Mesendoderm (in vitro differentiated cells): ENCODE measurements at regions not wholly inside any gene's neighbourhood (a gene's known extent, or its start where the extent isn't known, plus 50 kb on each side); places are given as distances from the start of the nearest gene placed in this dataset.

ENCODE experiments used
- DNase-seq: peaks from one replicate; pipeline ENCODE4 v3.0.0; 2013
- H2AK5ac ChIP-seq: 2 replicates; pipeline ENCODE4 v1.6.1; 2013; ENCODE audit warnings: low read length, inconsistent platforms
- H2BK120ac ChIP-seq: 2 replicates; pipeline ENCODE4 v1.6.1; 2013; ENCODE audit warnings: low read depth, mild to moderate bottlenecking, low read length, moderate library complexity, mixed read lengths
- H2BK15ac ChIP-seq: replicated peaks from 2 replicates; pipeline ENCODE4 v1.6.1; 2013; ENCODE audit warnings: low read depth, mild to moderate bottlenecking, moderate library complexity
- H2BK5ac ChIP-seq: 2 replicates; pipeline ENCODE4 v1.6.1; 2013; ENCODE audit warnings: low read length, inconsistent platforms
- H3K18ac ChIP-seq: 2 replicates; pipeline ENCODE4 v1.6.1; 2013; ENCODE audit warnings: mild to moderate bottlenecking, low read length, mixed read lengths
- H3K23ac ChIP-seq: one replicate; pipeline ENCODE4 v1.6.1; 2013; ENCODE audit warnings: low read length
- H3K27ac ChIP-seq: 2 replicates; pipeline ENCODE4 v1.5.1; 2013; ENCODE audit warnings: low read depth, mild to moderate bottlenecking, inconsistent platforms, low read length, moderate library complexity
- H3K27me3 ChIP-seq: 2 replicates; pipeline ENCODE4 v1.6.1; 2013; ENCODE audit warnings: low read length, control low read depth, mild to moderate bottlenecking, inconsistent platforms; ENCODE audit not compliant: insufficient read depth, poor library complexity
- H3K36me3 ChIP-seq: 2 replicates; pipeline ENCODE4 v1.6.1; 2013; ENCODE audit warnings: low read length, inconsistent platforms; ENCODE audit not compliant: control insufficient read depth, insufficient read depth
- H3K4ac ChIP-seq: one replicate; pipeline ENCODE4 v1.6.1; 2013; ENCODE audit warnings: low read depth, mild to moderate bottlenecking, low read length, moderate library complexity
- H3K4me1 ChIP-seq: 2 replicates; pipeline ENCODE4 v1.6.1; 2013; ENCODE audit warnings: low read depth, low read length, inconsistent platforms; ENCODE audit not compliant: control insufficient read depth
- H3K4me2 ChIP-seq: 2 replicates; pipeline ENCODE4 v1.6.1; 2013; ENCODE audit warnings: low read length
- H3K4me3 ChIP-seq: 2 replicates; pipeline ENCODE4 v1.5.1; 2013; ENCODE audit warnings: mild to moderate bottlenecking, low read length
- H3K56ac ChIP-seq: one replicate; pipeline ENCODE4 v1.6.1; 2013; ENCODE audit warnings: low read length
- H3K79me1 ChIP-seq: 2 replicates; pipeline ENCODE4 v1.6.1; 2013; ENCODE audit warnings: low read length, inconsistent platforms
- H3K79me2 ChIP-seq: 2 replicates; pipeline ENCODE4 v1.6.1; 2013; ENCODE audit warnings: mild to moderate bottlenecking, low read length; ENCODE audit not compliant: control insufficient read depth, insufficient read depth
- H3K9ac ChIP-seq: 2 replicates; pipeline ENCODE4 v1.6.1; 2013; ENCODE audit warnings: low read length, inconsistent platforms
- H4K5ac ChIP-seq: one replicate; pipeline ENCODE4 v1.6.1; 2013; ENCODE audit warnings: low read length
- H4K8ac ChIP-seq: one replicate; pipeline ENCODE4 v1.6.1; 2013; ENCODE audit warnings: low read depth, mild to moderate bottlenecking, control low read depth, low read length, moderate library complexity
- WGBS: extraction: QIAGEN DNeasy Blood & Tissue Kit; methylation state at CpG from one replicate; pipeline ENCODE4 v1.1.7; 2013; ENCODE audit warnings: low lambda C conversion rate, missing lambda C conversion rate; ENCODE audit not compliant: insufficient coverage; ENCODE audit errors: extremely low coverage; 5-methylcytosine and 5-hydroxymethylcytosine counted together

- no peak overlapping the region for H3K27ac ChIP-seq
- no peak overlapping the region for H4K5ac ChIP-seq
- H3K4ac ChIP-seq, result no peak overlapping the region
- H3K79me1 ChIP-seq, result no peaks in the 10 kb centered on the region
- H2BK120ac ChIP-seq, result no peak overlapping the region
- no peak overlapping the region for H2BK5ac ChIP-seq
- H3K9ac ChIP-seq, result no peak overlapping the region
- no peaks in the 10 kb centered on the region for H3K4me1 ChIP-seq
- H3K4me2 ChIP-seq, result no peak overlapping the region
- no peak overlapping the region for H3K56ac ChIP-seq
- no peak overlapping the region for H2AK5ac ChIP-seq
- no CpG with 5 or more reads among the region's 8 CpGs for WGBS
- H3K27me3 ChIP-seq, result no peaks in the 10 kb centered on the region
- no peak overlapping the region for H3K23ac ChIP-seq
- no peak overlapping the region for H3K4me3 ChIP-seq
- no peak overlapping the region for H3K18ac ChIP-seq
- no peak overlapping the region for H2BK15ac ChIP-seq
- no peak overlapping the region for H4K8ac ChIP-seq
- peak; percentile 79 for DNase-seq
- no peaks in the 10 kb centered on the region for H3K36me3 ChIP-seq
- no peaks in the 10 kb centered on the region for H3K79me2 ChIP-seq
Measured at GRCh38 chr5:3531320-3531986, 64.2 kb upstream of the IRX1 start.

GRCh38 chr5:3530251-3530650 lies 65.4 kb upstream of the IRX1 start:
- no peak overlapping the region for H2AK5ac ChIP-seq
- no peak overlapping the region for H3K4me3 ChIP-seq
- H2BK120ac ChIP-seq, result no peak overlapping the region
- no peak overlapping the region for H3K18ac ChIP-seq
- no peak overlapping the region for H3K23ac ChIP-seq
- no peak overlapping the region for H3K27ac ChIP-seq
- no peaks in the 10 kb centered on the region for H3K36me3 ChIP-seq
- H2BK5ac ChIP-seq, result no peak overlapping the region
- no peak overlapping the region for H3K4me2 ChIP-seq
- no peaks in the 10 kb centered on the region for H3K4me1 ChIP-seq
- no peaks in the 10 kb centered on the region for H3K79me2 ChIP-seq
- H2BK15ac ChIP-seq, result no peak overlapping the region
- no peaks in the 10 kb centered on the region for H3K79me1 ChIP-seq
- H4K5ac ChIP-seq, result no peak overlapping the region
- no peak overlapping the region for H3K9ac ChIP-seq
- no peak overlapping the region for H3K4ac ChIP-seq
- H3K56ac ChIP-seq, result no peak overlapping the region
- H4K8ac ChIP-seq, result no peak overlapping the region
- no peaks in the 10 kb centered on the region for H3K27me3 ChIP-seq
- DNase-seq, result no peak
- WGBS, result no CpG with 5 or more reads among the region's 2 CpGs

GRCh38 chr5:3526551-3527185 lies 69.0 kb upstream of the IRX1 start:
- no peak overlapping the region for H3K4me2 ChIP-seq
- H3K4me1 ChIP-seq, result no peaks in the 10 kb centered on the region
- H3K4me3 ChIP-seq, result no peak overlapping the region
- H3K56ac ChIP-seq, result no peak overlapping the region
- no peak overlapping the region for H3K18ac ChIP-seq
- no peaks in the 10 kb centered on the region for H3K27me3 ChIP-seq
- DNase-seq, result no peak
- no peak overlapping the region for H2BK120ac ChIP-seq
- H3K27ac ChIP-seq, result no peak overlapping the region
- H3K23ac ChIP-seq, result no peak overlapping the region
- H2BK5ac ChIP-seq, result no peak overlapping the region
- no peak overlapping the region for H4K5ac ChIP-seq
- no peaks in the 10 kb centered on the region for H3K79me2 ChIP-seq
- no CpG with 5 or more reads among the region's 4 CpGs for WGBS
- no peak overlapping the region for H2AK5ac ChIP-seq
- no peak overlapping the region for H3K4ac ChIP-seq
- H3K36me3 ChIP-seq, result no peaks in the 10 kb centered on the region
- H4K8ac ChIP-seq, result no peak overlapping the region
- no peak overlapping the region for H2BK15ac ChIP-seq
- no peak overlapping the region for H3K9ac ChIP-seq
- no peaks in the 10 kb centered on the region for H3K79me1 ChIP-seq

GRCh38 chr5:3522491-3522890 lies 73.1 kb upstream of the IRX1 start:
- no peak for DNase-seq
- no peaks in the 10 kb centered on the region for H3K36me3 ChIP-seq

GRCh38 chr5:3518576-3518975 lies 77.1 kb upstream of the IRX1 start:
- H3K27ac ChIP-seq, result no peak overlapping the region
- no peak overlapping the region for H3K4ac ChIP-seq
- no peak overlapping the region for H3K9ac ChIP-seq
- H4K8ac ChIP-seq, result no peak overlapping the region
- H3K27me3 ChIP-seq, result no peaks in the 10 kb centered on the region
- no peak for DNase-seq
- H4K5ac ChIP-seq, result no peak overlapping the region
- H3K79me1 ChIP-seq, result no peaks in the 10 kb centered on the region
- WGBS, result no CpG with 5 or more reads among the region's 9 CpGs
- no peaks in the 10 kb centered on the region for H3K4me1 ChIP-seq
- no peak overlapping the region for H3K23ac ChIP-seq
- no peak overlapping the region for H3K4me3 ChIP-seq
- no peaks in the 10 kb centered on the region for H3K79me2 ChIP-seq
- no peaks in the 10 kb centered on the region for H3K36me3 ChIP-seq
- no peak overlapping the region for H2BK120ac ChIP-seq
- H3K56ac ChIP-seq, result no peak overlapping the region
- H3K18ac ChIP-seq, result no peak overlapping the region
- no peak overlapping the region for H3K4me2 ChIP-seq
- no peak overlapping the region for H2BK15ac ChIP-seq
- H2AK5ac ChIP-seq, result no peak overlapping the region
- no peak overlapping the region for H2BK5ac ChIP-seq

More at GRCh38 chr5:3522491-3522890, 73.1 kb upstream of the IRX1 start:
- H3K18ac ChIP-seq, result no peak overlapping the region
- no peak overlapping the region for H2BK120ac ChIP-seq
- H3K4me3 ChIP-seq, result no peak overlapping the region
- no peak overlapping the region for H3K27ac ChIP-seq
- H3K9ac ChIP-seq, result no peak overlapping the region
- WGBS, result no CpG with 5 or more reads among the region's 3 CpGs
- H4K8ac ChIP-seq, result no peak overlapping the region
- H2BK15ac ChIP-seq, result no peak overlapping the region
- H3K4me1 ChIP-seq, result no peaks in the 10 kb centered on the region
- H2AK5ac ChIP-seq, result no peak overlapping the region
- H3K4me2 ChIP-seq, result no peak overlapping the region
- no peak overlapping the region for H3K23ac ChIP-seq
- no peak overlapping the region for H4K5ac ChIP-seq
- no peak overlapping the region for H2BK5ac ChIP-seq
- no peaks in the 10 kb centered on the region for H3K79me2 ChIP-seq
- no peak overlapping the region for H3K4ac ChIP-seq
- H3K27me3 ChIP-seq, result no peaks in the 10 kb centered on the region
- H3K79me1 ChIP-seq, result no peaks in the 10 kb centered on the region
- H3K56ac ChIP-seq, result no peak overlapping the region

GRCh38 chr5:3518051-3518450 lies 77.6 kb upstream of the IRX1 start:
- no peak for DNase-seq
- Histone ChIP-seq H3K27ac (no peak overlapping the region), H3K27me3 (no peaks in the 10 kb centered on the region), H3K18ac (no peak overlapping the region), H3K79me2 (no peaks in the 10 kb centered on the region), H2BK5ac (no peak overlapping the region), H4K5ac (no peak overlapping the region), H3K4me3 (no peak overlapping the region), H3K4me2 (no peak overlapping the region), H3K9ac (no peak overlapping the region), H3K79me1 (no peaks in the 10 kb centered on the region), H2BK15ac (no peak overlapping the region), H3K4ac (no peak overlapping the region), H3K4me1 (no peaks in the 10 kb centered on the region), H2BK120ac (no peak overlapping the region), H3K56ac (no peak overlapping the region), H3K23ac (no peak overlapping the region), H3K36me3 (no peaks in the 10 kb centered on the region), H4K8ac (no peak overlapping the region), H2AK5ac (no peak overlapping the region)
- no CpG with 5 or more reads among the region's 11 CpGs for WGBS
